HCEC 1CT (cell line): ENCODE measurements at regions not wholly inside any gene's neighbourhood (a gene's known extent, or its start where the extent isn't known, plus 50 kb on each side); places are given as distances from the start of the nearest gene placed in this dataset.

Source experiments
- DNase-seq: peaks from one replicate; pipeline ENCODE4 v3.0.0-alpha.2; 2017

- no peak for DNase-seq
Observed at GRCh38 chr2:18124116-18124835, 245.8 kb downstream of the KCNS3 start.

GRCh38 chr2:18123577-18123976 is 245.1 kb downstream of the KCNS3 start:
- no peak for DNase-seq

GRCh38 chr2:18123211-18123570 is 244.7 kb downstream of the KCNS3 start:
- DNase-seq: no peak

- no peak for DNase-seq
Observed at GRCh38 chr2:18122544-18123210, 244.2 kb downstream of the KCNS3 start.

GRCh38 chr2:18119883-18120282 is 241.4 kb downstream of the KCNS3 start:
- DNase-seq: peak; percentile 80

GRCh38 chr2:18118703-18119102 is 240.2 kb downstream of the KCNS3 start:
- DNase-seq: peak; percentile 65

GRCh38 chr2:18117592-18117991 is 239.1 kb downstream of the KCNS3 start:
- DNase-seq: peak; percentile 73

- no peak for DNase-seq
Observed at GRCh38 chr2:18110222-18110621, 231.8 kb downstream of the KCNS3 start.

- DNase-seq: no peak
Observed at GRCh38 chr2:18106841-18107240, 228.4 kb downstream of the KCNS3 start.

- DNase-seq: no peak
Observed at GRCh38 chr2:18105929-18106328, 227.5 kb downstream of the KCNS3 start.

- no peak for DNase-seq
Observed at GRCh38 chr2:18104595-18105224, 226.2 kb downstream of the KCNS3 start.

- DNase-seq: no peak
Observed at GRCh38 chr2:18096836-18097405, 218.5 kb downstream of the KCNS3 start.

GRCh38 chr2:18094277-18094676 is 215.8 kb downstream of the KCNS3 start:
- no peak for DNase-seq

GRCh38 chr2:18093196-18093595 is 214.7 kb downstream of the KCNS3 start:
- DNase-seq: no peak

GRCh38 chr2:18092760-18093159 is 214.3 kb downstream of the KCNS3 start:
- no peak for DNase-seq

GRCh38 chr2:18085593-18085992 is 207.1 kb downstream of the KCNS3 start:
- DNase-seq: no peak

- no peak for DNase-seq
Observed at GRCh38 chr2:18084376-18084775, 205.9 kb downstream of the KCNS3 start.

GRCh38 chr2:18083806-18084205 is 205.3 kb downstream of the KCNS3 start:
- DNase-seq: no peak

- DNase-seq: no peak
Observed at GRCh38 chr2:18078216-18078615, 199.7 kb downstream of the KCNS3 start.

GRCh38 chr2:18077704-18078103 is 199.2 kb downstream of the KCNS3 start:
- DNase-seq: peak; percentile 93

GRCh38 chr2:18077231-18077630 is 198.8 kb downstream of the KCNS3 start:
- DNase-seq: no peak

GRCh38 chr2:18074476-18074875 is 196.0 kb downstream of the KCNS3 start:
- DNase-seq: no peak

GRCh38 chr2:18073601-18074000 is 195.1 kb downstream of the KCNS3 start:
- no peak for DNase-seq
